Gastrocnemius medialis (tissue), 4 donors: ENCODE measurements at regions not wholly inside any gene's neighbourhood (a gene's known extent, or its start where the extent isn't known, plus 50 kb on each side); places are given as distances from the start of the nearest gene placed in this dataset.

Experiments
- POLR2A ChIP-seq, 2 donors: fragments of 450-650 bp; IDR thresholded peaks; one replicate each; pipeline ENCODE4 v1.6.1; 2017; ENCODE audit warnings: antibody characterized with exemption in 2 of 2, mild to moderate bottlenecking in 2 of 2, moderate library complexity in 2 of 2
- TF ChIP-seq, protein P1 (sequence below), 5 experiments: fragments of 450-650 bp in 3 of 5; fragments of 200-600 bp in 2 of 5; sonication (generic) in 2 of 5; IDR thresholded peaks in 4 of 5; conservative IDR thresholded peaks in 1 of 5; 1 replicate in 4 of 5; 2 replicates in 1 of 5; pipeline ENCODE4 v1.5.1; 2016 to 2019; ENCODE audit warnings: antibody characterized with exemption in 5 of 5, mild to moderate bottlenecking in 3 of 5, moderate library complexity in 3 of 5

DNA sequence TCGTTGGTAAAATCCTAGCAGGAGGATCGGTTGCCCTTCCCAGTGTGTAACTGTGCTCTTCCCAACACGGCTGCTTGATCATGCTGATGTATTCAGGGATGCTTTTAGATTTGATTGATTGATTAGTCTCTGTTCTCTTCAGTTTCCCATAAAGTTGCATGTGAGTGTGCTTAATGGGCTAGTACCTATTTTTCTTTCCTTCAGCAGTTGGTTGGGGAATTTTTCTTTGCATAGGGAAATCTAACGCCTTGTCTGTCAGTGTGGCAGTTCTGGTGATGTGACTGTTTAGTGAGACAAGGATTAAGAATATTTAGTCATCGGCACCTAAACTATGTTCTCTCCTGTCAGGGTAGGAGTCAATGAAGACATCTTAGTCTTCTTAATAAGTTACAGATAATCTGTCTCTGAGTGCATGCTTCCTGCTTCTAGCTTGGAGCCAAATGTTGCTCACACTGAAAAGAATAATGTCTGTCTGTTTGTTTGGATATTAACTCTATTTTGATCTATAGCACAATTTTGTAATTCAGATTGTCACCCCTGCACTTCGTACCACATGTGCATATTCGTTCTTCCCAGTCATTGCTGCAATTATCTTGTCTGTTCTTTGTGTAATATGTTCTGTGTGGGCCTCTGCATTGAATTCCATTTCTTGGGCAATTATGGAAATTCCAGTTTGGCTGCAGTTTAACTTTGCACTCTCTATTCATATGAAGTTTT lies 169.9 kb downstream of the EDN1 start:
- TF ChIP-seq, protein P1, sequence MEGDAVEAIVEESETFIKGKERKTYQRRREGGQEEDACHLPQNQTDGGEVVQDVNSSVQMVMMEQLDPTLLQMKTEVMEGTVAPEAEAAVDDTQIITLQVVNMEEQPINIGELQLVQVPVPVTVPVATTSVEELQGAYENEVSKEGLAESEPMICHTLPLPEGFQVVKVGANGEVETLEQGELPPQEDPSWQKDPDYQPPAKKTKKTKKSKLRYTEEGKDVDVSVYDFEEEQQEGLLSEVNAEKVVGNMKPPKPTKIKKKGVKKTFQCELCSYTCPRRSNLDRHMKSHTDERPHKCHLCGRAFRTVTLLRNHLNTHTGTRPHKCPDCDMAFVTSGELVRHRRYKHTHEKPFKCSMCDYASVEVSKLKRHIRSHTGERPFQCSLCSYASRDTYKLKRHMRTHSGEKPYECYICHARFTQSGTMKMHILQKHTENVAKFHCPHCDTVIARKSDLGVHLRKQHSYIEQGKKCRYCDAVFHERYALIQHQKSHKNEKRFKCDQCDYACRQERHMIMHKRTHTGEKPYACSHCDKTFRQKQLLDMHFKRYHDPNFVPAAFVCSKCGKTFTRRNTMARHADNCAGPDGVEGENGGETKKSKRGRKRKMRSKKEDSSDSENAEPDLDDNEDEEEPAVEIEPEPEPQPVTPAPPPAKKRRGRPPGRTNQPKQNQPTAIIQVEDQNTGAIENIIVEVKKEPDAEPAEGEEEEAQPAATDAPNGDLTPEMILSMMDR (IDR thresholded peaks at IDR 0.05 in 4 of 5, conservative IDR thresholded peaks at IDR 0.05 in 1 of 5): no peak
- no peak for TF ChIP-seq POLR2A (IDR thresholded peaks at IDR 0.05)
